PC-3 (cell line): ENCODE measurements at regions not wholly inside any gene's neighbourhood (a gene's known extent, or its start where the extent isn't known, plus 50 kb on each side); places are given as distances from the start of the nearest gene placed in this dataset.

Experiments used
- ATAC-seq: fragments of 200-7000 bp; cut with Tn5 transposase; 2 replicates; pipeline ENCODE4 v1.9.1; 2020; ENCODE audit warnings: mild to moderate bottlenecking, moderate library complexity
- BruUV-seq: library from RNA; stranded (reverse); fragments of 400-500 nt; replicated peaks from 2 replicates; lab custom pipeline; 2021; lab: Mats Ljungman, UMichigan
- CTCF ChIA-PET: fragments of 300-600 bp; sonication (Branson Sonifier 250); formaldehyde crosslinking; loops from one replicate; lab custom pipeline; 2022; ENCODE audit warnings: antibody characterized with exemption; lab: Charles Lee
- POLR2A ChIA-PET: fragments of 300-600 bp; sonication (Branson Sonifier 250); formaldehyde crosslinking; loops from one replicate; lab custom pipeline; 2022; ENCODE audit warnings: antibody characterized with exemption; ENCODE audit not compliant: unreplicated experiment; lab: Charles Lee
- DNase-seq: peaks from one replicate; pipeline ENCODE4 v3.0.0-alpha.2; 2015
- H2AFZ ChIP-seq: fragments of 300-600 bp; sonication (generic); 2 replicates; pipeline ENCODE4 v1.6.0; 2016; ENCODE audit warnings: antibody characterized with exemption, low read length
- H3F3A ChIP-seq: fragments of 300-600 bp; sonication (generic); one replicate; pipeline ENCODE4 v1.6.0; 2017; ENCODE audit warnings: antibody characterized with exemption, low read length, control low read depth, mild to moderate bottlenecking; ENCODE audit not compliant: unreplicated experiment
- H3K27ac ChIP-seq: fragments of 300-600 bp; sonication (generic); 2 replicates; pipeline ENCODE4 v1.5.1; 2016; ENCODE audit warnings: mild to moderate bottlenecking, low read length
- H3K27me3 ChIP-seq: fragments of 300-600 bp; sonication (generic); 2 replicates; pipeline ENCODE4 v1.6.1; 2016; ENCODE audit warnings: low read length, mixed read lengths
- H3K36me3 ChIP-seq: fragments of 300-600 bp; sonication (generic); 2 replicates; pipeline ENCODE4 v1.6.1; 2016; ENCODE audit warnings: low read depth, mixed run types, low read length, mixed read lengths
- H3K4me1 ChIP-seq: fragments of 300-600 bp; sonication (generic); 2 replicates; pipeline ENCODE4 v1.5.1; 2016; ENCODE audit warnings: low read length; ENCODE audit not compliant: insufficient read depth
- H3K4me2 ChIP-seq: fragments of 300-600 bp; sonication (generic); 2 replicates; pipeline ENCODE4 v1.6.0; 2016; ENCODE audit warnings: low read length
- H3K4me3 ChIP-seq: fragments of 300-600 bp; sonication (generic); 2 replicates; pipeline ENCODE4 v1.5.1; 2016; ENCODE audit warnings: mild to moderate bottlenecking, low read length, mixed read lengths
- H3K79me2 ChIP-seq: fragments of 300-600 bp; sonication (generic); 2 replicates; pipeline ENCODE4 v1.6.1; 2017; ENCODE audit warnings: low read length, mixed read lengths
- H3K9ac ChIP-seq: fragments of 300-600 bp; sonication (generic); 2 replicates; pipeline ENCODE4 v1.6.0; 2016; ENCODE audit warnings: mild to moderate bottlenecking, low read length
- H3K9me2 ChIP-seq: fragments of 300-600 bp; sonication (generic); replicated peaks from 2 replicates; pipeline ENCODE4 v1.6.1; 2016; ENCODE audit warnings: mixed run types, low read length, mixed read lengths
- H3K9me3 ChIP-seq: fragments of 300-600 bp; sonication (generic); 2 replicates; pipeline ENCODE4 v1.6.1; 2016; ENCODE audit warnings: low read length, mixed read lengths
- H4K20me1 ChIP-seq: fragments of 300-600 bp; sonication (generic); 2 replicates; pipeline ENCODE4 v1.6.1; 2016; ENCODE audit warnings: low read length, mixed read lengths
- EZH2 ChIP-seq: fragments of 300-600 bp; sonication (generic); IDR thresholded peaks from one replicate; pipeline ENCODE4 v1.6.1; 2017; ENCODE audit warnings: antibody characterized with exemption, mild to moderate bottlenecking, low read length; ENCODE audit not compliant: unreplicated experiment
- EZH2phosphoT487 ChIP-seq: fragments of 300-600 bp; sonication (generic); IDR thresholded peaks from 2 replicates; pipeline ENCODE4 v1.6.1; 2018; ENCODE audit warnings: mild to moderate bottlenecking, antibody characterized with exemption, low read length, borderline replicate concordance
- intact Hi-C: fragments of 100-400 bp; cut with micrococcal nuclease; formaldehyde crosslinking; loops from 2 replicates; pipeline ENCODE4 v1.9.0; 2023
- TF ChIP-seq, protein P1 (sequence below): fragments of 300-600 bp; sonication (generic); conservative IDR thresholded peaks from 2 replicates; pipeline ENCODE4 v1.5.1; 2017; ENCODE audit warnings: antibody characterized with exemption, low read depth, mild to moderate bottlenecking, low read length

DNA sequence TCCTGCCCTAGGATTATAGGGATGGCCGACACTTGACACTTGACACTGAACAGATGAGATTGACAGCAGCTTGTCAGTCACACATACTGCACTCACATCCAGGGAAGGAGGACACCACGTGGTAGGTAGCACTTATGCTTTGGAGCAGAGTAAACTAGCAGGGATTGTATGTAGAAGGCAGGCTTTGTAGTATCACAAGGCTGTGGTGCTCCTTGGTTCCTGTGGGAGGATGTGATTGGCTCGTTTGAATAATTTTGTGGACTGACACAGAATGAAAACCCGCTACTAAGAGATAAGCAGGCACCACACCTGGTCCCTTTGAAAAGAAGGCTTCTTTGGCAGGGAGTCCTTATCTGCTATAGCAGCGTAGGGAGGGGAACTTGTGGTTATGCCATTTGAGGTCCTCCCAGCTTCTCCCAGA is 63.6 kb upstream of the IL12B start:
- Histone ChIP-seq H3K79me2 (no peaks in the 10 kb centered on the region), H3K9me3 (no peaks in the 10 kb centered on the region), H3K27me3 (no peaks in the 10 kb centered on the region), H3K27ac (no peak overlapping the region), H4K20me1 (no peaks in the 10 kb centered on the region), H3K36me3 (no peaks in the 10 kb centered on the region), H3F3A (no peaks in the 10 kb centered on the region), H3K4me3 (no peak overlapping the region), H3K4me2 (no peak overlapping the region), H3K9ac (no peak overlapping the region), H3K9me2 (no peaks in the 10 kb centered on the region), H3K4me1 (no peaks in the 10 kb centered on the region), H2AFZ (no peak overlapping the region)
- DNase-seq (no peak), ATAC-seq (no peak)
- CTCF ChIA-PET, result no interaction called here
- intact Hi-C loops, result no loop called here
- TF ChIP-seq EZH2 (no peak), EZH2phosphoT487 (no peak)
- TF ChIP-seq, protein P1, sequence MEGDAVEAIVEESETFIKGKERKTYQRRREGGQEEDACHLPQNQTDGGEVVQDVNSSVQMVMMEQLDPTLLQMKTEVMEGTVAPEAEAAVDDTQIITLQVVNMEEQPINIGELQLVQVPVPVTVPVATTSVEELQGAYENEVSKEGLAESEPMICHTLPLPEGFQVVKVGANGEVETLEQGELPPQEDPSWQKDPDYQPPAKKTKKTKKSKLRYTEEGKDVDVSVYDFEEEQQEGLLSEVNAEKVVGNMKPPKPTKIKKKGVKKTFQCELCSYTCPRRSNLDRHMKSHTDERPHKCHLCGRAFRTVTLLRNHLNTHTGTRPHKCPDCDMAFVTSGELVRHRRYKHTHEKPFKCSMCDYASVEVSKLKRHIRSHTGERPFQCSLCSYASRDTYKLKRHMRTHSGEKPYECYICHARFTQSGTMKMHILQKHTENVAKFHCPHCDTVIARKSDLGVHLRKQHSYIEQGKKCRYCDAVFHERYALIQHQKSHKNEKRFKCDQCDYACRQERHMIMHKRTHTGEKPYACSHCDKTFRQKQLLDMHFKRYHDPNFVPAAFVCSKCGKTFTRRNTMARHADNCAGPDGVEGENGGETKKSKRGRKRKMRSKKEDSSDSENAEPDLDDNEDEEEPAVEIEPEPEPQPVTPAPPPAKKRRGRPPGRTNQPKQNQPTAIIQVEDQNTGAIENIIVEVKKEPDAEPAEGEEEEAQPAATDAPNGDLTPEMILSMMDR, result no peak
- POLR2A ChIA-PET, result no interaction called here
- BruUV-seq, result no TSS peak

DNA sequence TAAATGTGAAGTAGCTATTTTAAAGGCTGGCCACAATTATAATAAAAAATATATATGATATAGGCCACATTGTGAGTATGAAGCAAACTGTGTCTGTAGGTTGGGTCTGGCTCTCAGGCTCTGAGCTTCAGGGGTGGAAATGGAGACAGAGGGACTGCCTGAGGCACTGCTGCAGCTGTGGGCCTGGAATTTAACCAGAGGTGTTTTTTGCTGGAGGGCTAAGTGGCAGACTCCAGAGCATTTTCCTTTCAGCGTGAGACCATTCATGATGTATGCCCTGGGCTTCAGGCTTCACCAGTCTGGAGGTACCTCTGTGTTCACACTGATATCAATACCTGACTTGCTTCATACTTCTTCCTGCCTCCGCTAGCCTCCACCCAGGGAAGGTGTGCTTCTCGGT is 64.9 kb upstream of the IL12B start:
- H3K27me3 ChIP-seq, result no peaks in the 10 kb centered on the region
- no peaks in the 10 kb centered on the region for H3K79me2 ChIP-seq
- no peak overlapping the region for H3K4me2 ChIP-seq
- H3K9ac ChIP-seq, result no peak overlapping the region
- no peaks in the 10 kb centered on the region for H4K20me1 ChIP-seq
- H2AFZ ChIP-seq, result no peak overlapping the region
- no peaks in the 10 kb centered on the region for H3F3A ChIP-seq
- intact Hi-C loops, result no loop called here
- H3K9me2 ChIP-seq, result no peaks in the 10 kb centered on the region
- BruUV-seq, result no TSS peak
- DNase-seq, result no peak
- no peak for ATAC-seq
- POLR2A ChIA-PET, result no interaction called here
- H3K9me3 ChIP-seq, result no peaks in the 10 kb centered on the region
- no peak overlapping the region for H3K27ac ChIP-seq
- no peaks in the 10 kb centered on the region for H3K4me1 ChIP-seq
- TF ChIP-seq EZH2 (no peak), EZH2phosphoT487 (no peak)
- TF ChIP-seq, protein P1, result no peak
- no peaks in the 10 kb centered on the region for H3K36me3 ChIP-seq
- CTCF ChIA-PET, result no interaction called here
- H3K4me3 ChIP-seq, result no peak overlapping the region

DNA sequence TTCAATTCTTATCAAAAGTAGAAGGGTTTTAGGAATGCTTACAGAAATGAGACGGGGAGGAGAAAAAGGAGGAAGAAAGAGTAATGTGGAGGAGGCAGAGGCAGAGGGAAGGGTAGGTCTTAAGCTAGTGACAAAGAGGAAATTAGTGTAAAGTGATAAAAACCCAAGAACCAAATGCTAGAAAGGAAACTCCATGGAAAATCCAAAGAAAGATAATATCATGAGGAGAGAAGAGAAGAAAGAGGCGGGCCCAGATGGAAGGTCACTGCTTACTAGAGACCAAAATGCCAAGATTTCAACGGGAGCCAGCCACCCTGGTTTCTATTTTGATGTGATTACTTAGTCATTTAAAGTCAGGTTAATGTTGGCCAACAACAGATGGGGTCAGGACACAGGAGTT is 68.6 kb upstream of the IL12B start:
- DNase-seq (no peak), ATAC-seq (no peak)
- intact Hi-C loops, result no loop called here
- POLR2A ChIA-PET, result no interaction called here
- CTCF ChIA-PET, result no interaction called here
- TF ChIP-seq EZH2, result no peak
- no peak for TF ChIP-seq EZH2phosphoT487
- TF ChIP-seq, protein P1, result no peak
- no peaks in the 10 kb centered on the region for H3K9me2 ChIP-seq
- no peak overlapping the region for H3K9ac ChIP-seq
- H3K9me3 ChIP-seq, result no peaks in the 10 kb centered on the region
- H3K27ac ChIP-seq, result no peak overlapping the region
- H3K36me3 ChIP-seq, result no peaks in the 10 kb centered on the region
- H3K4me1 ChIP-seq, result no peaks in the 10 kb centered on the region
- no peaks in the 10 kb centered on the region for H3F3A ChIP-seq
- H3K27me3 ChIP-seq, result no peaks in the 10 kb centered on the region
- H4K20me1 ChIP-seq, result no peaks in the 10 kb centered on the region
- no peak overlapping the region for H2AFZ ChIP-seq
- H3K4me2 ChIP-seq, result no peak overlapping the region
- BruUV-seq, result no TSS peak
- no peaks in the 10 kb centered on the region for H3K79me2 ChIP-seq
- no peak overlapping the region for H3K4me3 ChIP-seq
